SU-DHL-6 (cell line): ENCODE measurements at regions not wholly inside any gene's neighbourhood (a gene's known extent, or its start where the extent isn't known, plus 50 kb on each side); places are given as distances from the start of the nearest gene placed in this dataset.

Experiments used
- CTCF ChIP-seq: fragments of 200-600 bp; sonication (generic); IDR thresholded peaks from one replicate; pipeline ENCODE4 v1.5.1; 2017; ENCODE audit warnings: antibody characterized with exemption, mild to moderate bottlenecking, low read length, moderate library complexity; ENCODE audit not compliant: insufficient read depth, poor library complexity, severe bottlenecking
- EZH2phosphoT487 ChIP-seq: fragments of 200-600 bp; sonication (generic), shearing (Covaris generic); conservative IDR thresholded peaks from 2 replicates; pipeline ENCODE4 v1.6.1; 2018; ENCODE audit warnings: mild to moderate bottlenecking, antibody characterized with exemption, low read length, moderate library complexity, mixed read lengths

DNA sequence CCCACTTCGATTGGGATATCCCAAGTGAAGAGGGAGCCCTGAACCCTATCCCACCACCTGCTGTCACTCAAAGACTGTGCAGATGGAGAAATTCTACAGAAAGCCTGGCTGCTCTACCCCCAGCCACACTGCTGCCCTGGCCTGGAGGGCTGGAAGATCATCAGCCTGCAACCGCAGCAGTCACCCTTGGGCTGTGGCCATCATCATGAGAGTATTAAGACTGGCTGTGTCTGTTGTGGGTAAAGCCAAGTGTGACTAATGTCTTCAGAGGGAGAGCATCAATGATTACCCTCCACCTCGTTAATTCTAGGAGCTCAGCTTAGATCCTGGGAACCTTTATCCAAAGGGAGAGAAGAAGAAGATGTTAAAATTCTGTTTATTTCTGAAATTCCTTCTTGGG is 221.5 kb downstream of the TFCP2L1 start:
- TF ChIP-seq CTCF (no peak), EZH2phosphoT487 (no peak)
